Panc1 (cell line): ENCODE measurements at regions not wholly inside any gene's neighbourhood (a gene's known extent, or its start where the extent isn't known, plus 50 kb on each side); places are given as distances from the start of the nearest gene placed in this dataset.

ENCODE experiments used
- ATAC-seq: fragments of 200-7000 bp; cut with Tn5 transposase; 2 replicates; pipeline ENCODE4 v1.9.1; 2020; ENCODE audit warnings: mild to moderate bottlenecking, moderate library complexity
- BruUV-seq: library from RNA; stranded (reverse); fragments of 400-500 nt; replicated peaks from 2 replicates; lab custom pipeline; 2021; lab: Mats Ljungman, UMichigan
- CTCF ChIA-PET: fragments of 300-600 bp; sonication (Branson Sonifier 250); formaldehyde crosslinking; loops from one replicate; lab custom pipeline; 2022; ENCODE audit warnings: antibody characterized with exemption; lab: Charles Lee
- POLR2A ChIA-PET: fragments of 300-600 bp; sonication (Branson Sonifier 250); formaldehyde crosslinking; loops from one replicate; lab custom pipeline; 2022; ENCODE audit warnings: antibody characterized with exemption; lab: Charles Lee
- DNase-seq: peaks from one replicate; pipeline ENCODE4 v3.0.0-alpha.2; 2010; ENCODE audit warnings: low read depth, low spot score
- H3K27ac ChIP-seq: 2 replicates; pipeline ENCODE4 v1.5.1; 2011; ENCODE audit warnings: mild to moderate bottlenecking, low read length, inconsistent platforms
- H3K27me3 ChIP-seq: fragments of 200-500 bp; sonication (Bioruptor generic); 2 replicates; pipeline ENCODE4 v1.6.0; 2014; ENCODE audit warnings: low read length, inconsistent platforms; ENCODE audit not compliant: control insufficient read depth, insufficient read depth
- H3K36me3 ChIP-seq: fragments of 200-500 bp; sonication (Bioruptor generic); 2 replicates; pipeline ENCODE4 v1.5.1; 2014; ENCODE audit warnings: inconsistent platforms, mild to moderate bottlenecking, low read length, moderate library complexity; ENCODE audit not compliant: control insufficient read depth, insufficient read depth
- H3K4me1 ChIP-seq: 2 replicates; pipeline ENCODE4 v1.5.1; 2011; ENCODE audit warnings: inconsistent platforms, mild to moderate bottlenecking, low read length, moderate library complexity; ENCODE audit not compliant: control insufficient read depth, insufficient read depth
- H3K4me3 ChIP-seq, 2 experiments: 2 replicates each; pipeline ENCODE4 v1.5.1; 2011 to 2012; ENCODE audit warnings: low read depth in 2 of 2, low read length in 2 of 2, mild to moderate bottlenecking in 2 of 2, inconsistent platforms in 1 of 2, moderate library complexity in 1 of 2
- H3K9me3 ChIP-seq: fragments of 200-500 bp; sonication (Bioruptor generic); 2 replicates; pipeline ENCODE4 v1.5.1; 2014; ENCODE audit warnings: low read depth, mild to moderate bottlenecking, inconsistent platforms, low read length, moderate library complexity; ENCODE audit not compliant: control insufficient read depth, insufficient read depth
- POLR2AphosphoS5 ChIP-seq: IDR thresholded peaks from 2 replicates; pipeline ENCODE4 v1.6.1; 2012; ENCODE audit warnings: mild to moderate bottlenecking, low read depth, low read length, moderate library complexity
- SIN3A ChIP-seq: IDR thresholded peaks from 2 replicates; pipeline ENCODE4 v1.6.1; 2012; ENCODE audit warnings: low read depth, mild to moderate bottlenecking, low read length, moderate library complexity, borderline replicate concordance; ENCODE audit not compliant: insufficient read depth
- TCF7L2 ChIP-seq: IDR thresholded peaks from 2 replicates; pipeline ENCODE4 v1.6.1; 2011; ENCODE audit warnings: mild to moderate bottlenecking, low read depth, low read length, inconsistent platforms
- in situ Hi-C: cut with HindIII; loops from 2 replicates; pipeline ENCODE4 v1.10.0; 2016; ENCODE audit warnings: low sequenced_read_pairs, low pct_unique_long_range_greater_than_20kb
- intact Hi-C: fragments of 100-400 bp; cut with micrococcal nuclease; formaldehyde crosslinking; loops from one replicate; pipeline ENCODE4 v1.10.0; 2022; ENCODE audit not compliant: unreplicated experiment
- TF ChIP-seq, protein P1 (sequence below), 2 experiments: IDR thresholded peaks; 2 replicates each; pipeline ENCODE4 v1.6.1; 2011 to 2012; ENCODE audit warnings: low read depth in 2 of 2, control low read depth in 1 of 2, low read length in 1 of 2, mild to moderate bottlenecking in 1 of 2, moderate library complexity in 1 of 2; ENCODE audit not compliant: insufficient read depth in 1 of 2
- TF ChIP-seq, protein P2 (sequence below): fragments of 450-650 bp; IDR thresholded peaks from 2 replicates; pipeline ENCODE4 v1.5.1; 2017; ENCODE audit warnings: mild to moderate bottlenecking

DNA sequence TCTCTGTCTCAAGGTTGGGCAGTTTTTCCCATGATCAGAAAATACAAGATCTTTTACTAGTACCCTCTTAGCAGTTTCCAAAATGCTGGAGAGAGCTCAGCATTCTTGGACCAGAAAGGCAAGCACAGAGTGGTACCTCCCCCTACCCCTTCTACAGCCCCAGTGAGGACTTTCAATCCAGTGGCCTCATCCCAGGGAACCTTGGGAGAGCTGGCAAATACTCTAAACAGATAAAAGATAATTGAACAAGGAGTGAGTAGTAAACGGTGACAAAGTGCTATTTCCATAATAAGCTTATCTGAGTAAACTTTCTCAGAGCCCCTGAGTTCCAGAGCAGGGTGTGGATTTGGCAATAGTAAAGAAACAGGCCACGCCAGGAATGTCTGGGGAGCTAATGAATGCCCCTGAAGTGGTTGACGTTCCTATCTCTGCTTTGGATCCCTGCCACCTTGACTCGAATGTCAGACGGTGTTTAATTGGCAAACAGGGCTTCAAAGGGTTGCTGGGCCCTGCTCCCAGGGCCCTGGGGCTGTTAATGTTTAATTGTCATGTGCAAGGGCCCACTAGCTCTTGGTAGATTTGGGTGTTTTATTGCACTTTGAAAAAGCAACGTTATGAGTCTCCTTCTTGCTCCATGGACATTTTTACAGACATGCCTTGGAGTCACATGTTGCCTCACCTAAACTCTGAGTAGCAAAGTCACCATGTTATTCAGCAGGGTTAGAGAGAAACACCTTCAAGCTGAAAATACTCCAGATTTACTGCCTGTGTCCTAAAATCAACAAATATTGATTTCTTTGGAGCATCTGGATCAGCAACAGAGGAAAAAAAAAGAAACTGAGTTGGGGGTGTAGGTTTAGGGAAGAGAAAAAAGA is 239.9 kb downstream of the CYRIA start:
- intact Hi-C loops: no loop called here
- POLR2A ChIA-PET: no interaction called here

DNA sequence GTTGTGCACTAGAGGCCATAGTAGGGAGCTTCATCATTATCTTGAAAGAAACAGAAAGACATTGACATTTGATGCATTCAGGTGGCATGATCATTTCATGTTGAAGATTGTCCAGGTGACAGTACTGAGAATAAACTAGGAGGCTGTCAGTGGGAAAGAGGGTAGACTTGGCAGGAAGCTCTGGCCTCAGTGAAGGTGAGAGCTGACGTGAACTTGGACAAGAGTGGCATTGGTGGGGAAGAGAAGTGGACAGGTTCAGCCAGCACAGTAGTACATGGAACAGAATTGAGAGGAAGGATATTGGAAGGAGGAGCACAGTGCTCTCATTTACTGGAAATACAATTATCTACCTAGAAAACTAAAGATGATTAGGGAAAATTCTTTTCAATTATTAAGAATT is 245.2 kb downstream of the CYRIA start:
- Histone ChIP-seq H3K4me3 (no peak overlapping the region), H3K9me3 (no peaks in the 10 kb centered on the region), H3K4me1 (no peaks in the 10 kb centered on the region), H3K36me3 (no peaks in the 10 kb centered on the region), H3K27me3 (no peaks in the 10 kb centered on the region), H3K27ac (no peak overlapping the region)
- intact Hi-C loops: no loop called here
- no TSS peak for BruUV-seq
- ATAC-seq (no peak), DNase-seq (no peak)
- in situ Hi-C loops: no loop called here
- CTCF ChIA-PET: no interaction called here
- TF ChIP-seq, protein P1, sequence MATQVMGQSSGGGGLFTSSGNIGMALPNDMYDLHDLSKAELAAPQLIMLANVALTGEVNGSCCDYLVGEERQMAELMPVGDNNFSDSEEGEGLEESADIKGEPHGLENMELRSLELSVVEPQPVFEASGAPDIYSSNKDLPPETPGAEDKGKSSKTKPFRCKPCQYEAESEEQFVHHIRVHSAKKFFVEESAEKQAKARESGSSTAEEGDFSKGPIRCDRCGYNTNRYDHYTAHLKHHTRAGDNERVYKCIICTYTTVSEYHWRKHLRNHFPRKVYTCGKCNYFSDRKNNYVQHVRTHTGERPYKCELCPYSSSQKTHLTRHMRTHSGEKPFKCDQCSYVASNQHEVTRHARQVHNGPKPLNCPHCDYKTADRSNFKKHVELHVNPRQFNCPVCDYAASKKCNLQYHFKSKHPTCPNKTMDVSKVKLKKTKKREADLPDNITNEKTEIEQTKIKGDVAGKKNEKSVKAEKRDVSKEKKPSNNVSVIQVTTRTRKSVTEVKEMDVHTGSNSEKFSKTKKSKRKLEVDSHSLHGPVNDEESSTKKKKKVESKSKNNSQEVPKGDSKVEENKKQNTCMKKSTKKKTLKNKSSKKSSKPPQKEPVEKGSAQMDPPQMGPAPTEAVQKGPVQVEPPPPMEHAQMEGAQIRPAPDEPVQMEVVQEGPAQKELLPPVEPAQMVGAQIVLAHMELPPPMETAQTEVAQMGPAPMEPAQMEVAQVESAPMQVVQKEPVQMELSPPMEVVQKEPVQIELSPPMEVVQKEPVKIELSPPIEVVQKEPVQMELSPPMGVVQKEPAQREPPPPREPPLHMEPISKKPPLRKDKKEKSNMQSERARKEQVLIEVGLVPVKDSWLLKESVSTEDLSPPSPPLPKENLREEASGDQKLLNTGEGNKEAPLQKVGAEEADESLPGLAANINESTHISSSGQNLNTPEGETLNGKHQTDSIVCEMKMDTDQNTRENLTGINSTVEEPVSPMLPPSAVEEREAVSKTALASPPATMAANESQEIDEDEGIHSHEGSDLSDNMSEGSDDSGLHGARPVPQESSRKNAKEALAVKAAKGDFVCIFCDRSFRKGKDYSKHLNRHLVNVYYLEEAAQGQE (IDR thresholded peaks at IDR 0.05; ENCODE audit: insufficient read depth in 1 of 2, low read depth in 2 of 2, low read length in 1 of 2): no peak
- POLR2A ChIA-PET: no interaction called here

More for the DNA sequence above, 239.9 kb downstream of the CYRIA start:
- Histone ChIP-seq H3K36me3 (no peaks in the 10 kb centered on the region), H3K4me3 (no peak overlapping the region), H3K9me3 (no peaks in the 10 kb centered on the region), H3K27ac (no peak overlapping the region), H3K4me1 (no peaks in the 10 kb centered on the region), H3K27me3 (no peaks in the 10 kb centered on the region)
- ATAC-seq (no peak), DNase-seq (no peak)
- TF ChIP-seq POLR2AphosphoS5 (no peak), TCF7L2 (no peak), SIN3A (no peak)
- TF ChIP-seq, protein P1 (IDR thresholded peaks at IDR 0.05; ENCODE audit: insufficient read depth in 1 of 2, low read depth in 2 of 2, low read length in 1 of 2): no peak
- TF ChIP-seq, protein P2, sequence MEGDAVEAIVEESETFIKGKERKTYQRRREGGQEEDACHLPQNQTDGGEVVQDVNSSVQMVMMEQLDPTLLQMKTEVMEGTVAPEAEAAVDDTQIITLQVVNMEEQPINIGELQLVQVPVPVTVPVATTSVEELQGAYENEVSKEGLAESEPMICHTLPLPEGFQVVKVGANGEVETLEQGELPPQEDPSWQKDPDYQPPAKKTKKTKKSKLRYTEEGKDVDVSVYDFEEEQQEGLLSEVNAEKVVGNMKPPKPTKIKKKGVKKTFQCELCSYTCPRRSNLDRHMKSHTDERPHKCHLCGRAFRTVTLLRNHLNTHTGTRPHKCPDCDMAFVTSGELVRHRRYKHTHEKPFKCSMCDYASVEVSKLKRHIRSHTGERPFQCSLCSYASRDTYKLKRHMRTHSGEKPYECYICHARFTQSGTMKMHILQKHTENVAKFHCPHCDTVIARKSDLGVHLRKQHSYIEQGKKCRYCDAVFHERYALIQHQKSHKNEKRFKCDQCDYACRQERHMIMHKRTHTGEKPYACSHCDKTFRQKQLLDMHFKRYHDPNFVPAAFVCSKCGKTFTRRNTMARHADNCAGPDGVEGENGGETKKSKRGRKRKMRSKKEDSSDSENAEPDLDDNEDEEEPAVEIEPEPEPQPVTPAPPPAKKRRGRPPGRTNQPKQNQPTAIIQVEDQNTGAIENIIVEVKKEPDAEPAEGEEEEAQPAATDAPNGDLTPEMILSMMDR: no peak
- BruUV-seq: no TSS peak
- CTCF ChIA-PET: no interaction called here
- in situ Hi-C loops: no loop called here
